SK-N-MC (cell line): ENCODE measurements at regions not wholly inside any gene's neighbourhood (a gene's known extent, or its start where the extent isn't known, plus 50 kb on each side); places are given as distances from the start of the nearest gene placed in this dataset.

ENCODE experiments used
- EZH2 ChIP-seq: fragments of 200-600 bp; sonication (generic); IDR thresholded peaks from one replicate; pipeline ENCODE4 v1.6.1; 2017; ENCODE audit warnings: antibody characterized with exemption
- POLR2AphosphoS5 ChIP-seq: IDR thresholded peaks from 2 replicates; pipeline ENCODE4 v1.6.1; 2012; ENCODE audit warnings: mild to moderate bottlenecking, low read depth, low read length, borderline replicate concordance

- no peak for TF ChIP-seq EZH2
- TF ChIP-seq POLR2AphosphoS5: no peak
These were observed 612.6 kb upstream of the USP15 start for GRCh38 chr12:61647566-61647965.
